Stomach smooth muscle (tissue), 2 donors: ENCODE measurements at regions not wholly inside any gene's neighbourhood (a gene's known extent, or its start where the extent isn't known, plus 50 kb on each side); places are given as distances from the start of the nearest gene placed in this dataset.

ENCODE experiments used
- H3K27ac ChIP-seq: one replicate; pipeline ENCODE4 v1.7.0; 2013; ENCODE audit warnings: mild to moderate bottlenecking, low read length, inconsistent platforms
- H3K27me3 ChIP-seq, 2 donors: one replicate each; pipeline ENCODE4 v1.7.0; 2013; ENCODE audit warnings: low read length in 2 of 2; ENCODE audit not compliant: insufficient read depth in 2 of 2, control insufficient read depth in 1 of 2
- H3K36me3 ChIP-seq, 2 donors: one replicate each; pipeline ENCODE4 v1.7.0; 2013; ENCODE audit warnings: low read length in 2 of 2; ENCODE audit not compliant: control insufficient read depth in 2 of 2, insufficient read depth in 2 of 2
- H3K4me1 ChIP-seq: one replicate; pipeline ENCODE4 v1.7.0; 2013; ENCODE audit warnings: low read length; ENCODE audit not compliant: control insufficient read depth, insufficient read depth
- H3K4me3 ChIP-seq, 2 donors: one replicate each; pipeline ENCODE4 v1.7.0; 2013; ENCODE audit warnings: low read length in 2 of 2
- H3K9ac ChIP-seq, 2 donors: one replicate each; pipeline ENCODE4 v1.7.0; 2013; ENCODE audit warnings: low read length in 2 of 2, mild to moderate bottlenecking in 1 of 2
- H3K9me3 ChIP-seq, 2 donors: one replicate each; pipeline ENCODE4 v1.7.0; 2013; ENCODE audit warnings: low read length in 2 of 2; ENCODE audit not compliant: control insufficient read depth in 2 of 2
- donor health status: healthy.
- donor health status: Pancreatic carcinoma.

GRCh38 chr6:146865756-146866379 lies 267.1 kb downstream of the ADGB start:
- Histone ChIP-seq H3K27ac (no peak overlapping the region), H3K9me3 (no peaks in the 10 kb centered on the region), H3K36me3 (no peaks in the 10 kb centered on the region), H3K27me3 (no peaks in the 10 kb centered on the region), H3K4me1 (no peaks in the 10 kb centered on the region), H3K9ac (no peak overlapping the region), H3K4me3 (no peak overlapping the region)

DNA sequence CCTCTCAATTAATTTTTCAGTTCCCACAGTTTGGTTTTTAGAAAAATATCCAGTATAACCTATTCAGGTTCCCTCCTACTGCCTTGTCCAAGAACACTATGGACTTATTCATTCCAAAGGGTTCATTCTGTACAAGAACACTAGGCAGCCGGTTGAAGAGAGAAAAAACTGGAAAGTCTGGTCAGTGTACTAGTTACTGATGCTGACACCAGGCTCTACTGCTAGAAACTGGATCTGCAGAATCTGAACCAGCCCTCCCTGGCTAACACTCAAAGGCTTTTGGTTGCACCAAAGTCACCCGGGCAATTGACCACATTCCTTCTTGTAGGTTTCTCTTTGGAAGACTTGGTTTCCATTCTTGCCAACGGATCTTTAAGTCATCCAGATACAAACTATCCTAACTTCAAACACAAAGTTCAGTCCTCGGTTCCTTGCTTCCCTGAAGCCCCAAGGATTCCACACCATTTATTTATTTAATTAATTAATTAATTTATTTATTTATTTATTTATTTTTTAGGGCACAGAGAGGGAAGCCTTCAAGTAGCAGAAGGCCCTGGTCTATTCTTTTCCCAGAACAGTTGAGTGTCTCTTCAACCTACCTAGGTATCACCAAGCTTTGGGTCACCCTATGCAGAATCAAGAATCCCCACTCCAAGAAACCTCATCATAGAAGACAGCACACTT lies 268.1 kb downstream of the ADGB start:
- H3K4me1 ChIP-seq = no peaks in the 10 kb centered on the region
- H3K4me3 ChIP-seq = no peak overlapping the region
- H3K27ac ChIP-seq = no peak overlapping the region
- no peaks in the 10 kb centered on the region for H3K9me3 ChIP-seq
- H3K27me3 ChIP-seq = no peaks in the 10 kb centered on the region
- H3K9ac ChIP-seq = no peak overlapping the region
- no peaks in the 10 kb centered on the region for H3K36me3 ChIP-seq

- H3K27ac ChIP-seq = no peak overlapping the region
- no peaks in the 10 kb centered on the region for H3K27me3 ChIP-seq
- H3K4me3 ChIP-seq = no peak overlapping the region
- no peaks in the 10 kb centered on the region for H3K4me1 ChIP-seq
- no peaks in the 10 kb centered on the region for H3K9me3 ChIP-seq
- no peaks in the 10 kb centered on the region for H3K36me3 ChIP-seq
- no peak overlapping the region for H3K9ac ChIP-seq
These were observed 270.0 kb downstream of the ADGB start for GRCh38 chr6:146868671-146869209.

- Histone ChIP-seq H3K27ac (no peak overlapping the region), H3K36me3 (no peaks in the 10 kb centered on the region), H3K4me1 (no peaks in the 10 kb centered on the region), H3K9ac (no peak overlapping the region), H3K27me3 (no peaks in the 10 kb centered on the region), H3K4me3 (no peak overlapping the region), H3K9me3 (no peaks in the 10 kb centered on the region)
These were observed 272.0 kb downstream of the ADGB start for GRCh38 chr6:146870760-146871159.

DNA sequence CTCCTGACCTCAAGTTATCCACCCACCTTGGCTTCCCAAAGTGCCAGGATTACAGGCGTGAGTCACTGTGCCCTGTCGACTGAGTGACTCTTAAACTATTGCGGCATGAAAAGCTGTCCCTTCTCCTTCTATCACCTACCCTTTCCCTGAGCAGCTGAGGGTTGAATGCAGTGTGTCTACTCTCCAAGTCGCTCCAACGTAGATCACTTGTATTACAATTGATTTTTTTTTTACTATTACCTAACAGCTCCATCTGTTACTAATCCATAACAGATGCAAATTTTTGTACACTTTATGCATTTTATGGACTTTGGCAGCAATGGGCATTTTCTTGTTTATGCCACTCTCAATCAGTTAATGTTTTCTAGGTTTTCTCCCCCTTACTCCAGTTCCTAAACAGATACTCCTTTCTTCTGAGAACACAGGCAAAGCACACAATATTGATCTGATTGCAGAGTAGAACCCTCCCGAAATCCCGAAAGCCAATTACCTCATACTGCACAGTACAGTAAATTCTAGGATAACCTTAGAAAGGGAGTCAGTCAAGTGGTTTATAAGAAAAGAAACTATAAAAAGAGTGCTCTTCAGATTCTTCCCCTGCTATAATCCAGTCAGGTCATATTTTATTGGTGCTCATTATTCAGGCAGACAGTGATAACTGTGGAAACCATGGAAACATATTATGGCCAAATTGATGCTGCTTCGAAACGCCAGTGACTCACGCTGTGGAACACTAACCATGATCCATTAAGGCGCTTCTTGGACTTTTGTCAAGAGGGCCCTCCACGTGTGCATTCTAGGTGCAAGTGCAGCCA lies 273.0 kb downstream of the ADGB start:
- Histone ChIP-seq H3K36me3 (no peaks in the 10 kb centered on the region), H3K4me1 (no peaks in the 10 kb centered on the region), H3K27me3 (no peaks in the 10 kb centered on the region), H3K9me3 (no peaks in the 10 kb centered on the region), H3K4me3 (no peak overlapping the region), H3K9ac (no peak overlapping the region), H3K27ac (no peak overlapping the region)

- Histone ChIP-seq H3K9ac (no peak overlapping the region), H3K27me3 (no peaks in the 10 kb centered on the region), H3K4me1 (no peaks in the 10 kb centered on the region), H3K36me3 (no peaks in the 10 kb centered on the region), H3K9me3 (no peaks in the 10 kb centered on the region), H3K4me3 (no peak overlapping the region), H3K27ac (no peak overlapping the region)
These were observed 273.6 kb downstream of the ADGB start for GRCh38 chr6:146872426-146872785.

DNA sequence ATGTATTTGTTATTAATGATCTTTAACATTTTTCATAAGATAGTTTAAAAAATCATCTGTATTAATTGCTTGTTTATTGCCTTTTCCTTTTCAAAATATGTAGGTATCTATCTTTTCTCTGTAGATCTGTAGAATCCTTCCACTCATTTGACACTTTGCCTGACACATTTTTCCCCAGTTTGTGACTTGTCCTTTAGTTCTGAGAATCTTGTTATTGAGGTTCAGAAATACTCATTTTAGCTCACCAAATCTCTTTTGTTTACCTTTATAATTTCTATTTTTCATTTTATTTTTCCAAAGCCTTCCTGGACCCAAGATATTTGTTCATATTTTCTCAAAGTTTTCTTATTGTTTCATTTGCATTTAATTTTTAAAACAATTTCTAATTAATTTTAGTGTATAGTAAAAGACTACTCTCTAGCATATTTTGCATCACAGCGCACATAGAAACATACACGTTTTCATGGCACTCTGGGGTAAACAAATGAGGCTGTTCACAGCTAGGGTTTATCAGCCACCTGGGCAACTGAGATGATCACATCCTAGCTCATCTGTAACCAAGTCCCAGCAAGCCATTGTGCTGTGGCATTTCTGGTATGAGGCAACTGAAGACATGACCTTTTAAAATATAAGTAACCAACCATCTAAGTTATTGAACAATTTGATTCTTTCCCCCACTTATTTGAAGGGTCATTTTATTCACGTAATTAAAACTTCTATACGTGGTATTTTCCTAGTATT lies 275.7 kb downstream of the ADGB start:
- H3K9me3 ChIP-seq = no peaks in the 10 kb centered on the region
- no peak overlapping the region for H3K4me3 ChIP-seq
- H3K27ac ChIP-seq = no peak overlapping the region
- H3K9ac ChIP-seq = no peak overlapping the region
- no peaks in the 10 kb centered on the region for H3K27me3 ChIP-seq
- H3K4me1 ChIP-seq = no peaks in the 10 kb centered on the region
- no peaks in the 10 kb centered on the region for H3K36me3 ChIP-seq

- no peak overlapping the region for H3K4me3 ChIP-seq
- no peaks in the 10 kb centered on the region for H3K27me3 ChIP-seq
- H3K9ac ChIP-seq = no peak overlapping the region
- no peaks in the 10 kb centered on the region for H3K9me3 ChIP-seq
- H3K36me3 ChIP-seq = no peaks in the 10 kb centered on the region
- no peak overlapping the region for H3K27ac ChIP-seq
- no peaks in the 10 kb centered on the region for H3K4me1 ChIP-seq
These were observed 277.1 kb downstream of the ADGB start for GRCh38 chr6:146875927-146876270.

DNA sequence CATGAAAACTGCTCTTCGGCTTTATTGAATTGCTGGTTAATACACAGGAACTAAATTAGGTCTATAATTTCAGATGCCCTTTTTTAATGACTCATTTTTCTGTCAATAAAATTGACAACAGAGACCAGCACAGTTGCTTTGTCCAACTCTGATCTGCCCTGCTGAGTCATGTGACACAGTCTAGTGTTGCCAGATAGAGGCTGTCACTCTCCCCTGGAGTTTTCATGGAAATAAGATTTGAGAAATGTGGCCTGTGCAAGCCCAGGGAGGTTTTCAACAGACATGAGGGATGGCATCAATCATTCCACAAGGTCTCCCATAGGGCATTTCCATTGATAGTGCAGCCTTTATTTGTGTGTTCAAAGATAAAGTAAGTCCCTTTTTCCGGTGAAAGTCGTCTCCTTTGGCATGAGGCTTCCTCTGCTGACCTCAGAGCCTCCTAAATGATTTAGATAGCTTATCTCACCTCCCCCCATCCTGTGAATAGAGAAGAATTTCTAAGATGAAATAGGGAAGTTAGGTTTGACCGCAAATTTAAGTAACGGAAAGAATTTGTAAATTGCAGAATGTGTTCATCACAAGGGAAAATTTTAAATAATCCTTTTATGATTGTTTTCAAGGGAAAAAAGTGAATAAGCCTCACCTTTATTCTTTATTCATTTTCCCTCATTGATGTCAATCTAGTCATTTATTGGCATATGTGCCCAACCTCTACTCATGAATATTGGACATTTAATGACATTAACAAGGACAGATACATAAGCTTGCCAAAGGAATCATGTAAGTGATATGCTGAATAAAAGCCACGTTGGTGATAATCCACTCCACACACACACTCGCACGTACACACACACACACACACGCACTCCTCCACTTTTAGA lies 277.7 kb downstream of the ADGB start:
- Histone ChIP-seq H3K27ac (no peak overlapping the region), H3K4me1 (no peaks in the 10 kb centered on the region)

More for the DNA sequence above, 277.7 kb downstream of the ADGB start:
- Histone ChIP-seq H3K36me3 (no peaks in the 10 kb centered on the region), H3K9me3 (no peaks in the 10 kb centered on the region), H3K9ac (no peak overlapping the region), H3K27me3 (no peaks in the 10 kb centered on the region), H3K4me3 (no peak overlapping the region)
